GM12878 (cell line): ENCODE measurements at regions not wholly inside any gene's neighbourhood (a gene's known extent, or its start where the extent isn't known, plus 50 kb on each side); places are given as distances from the start of the nearest gene placed in this dataset.

ENCODE experiments used
- ATAC-seq: fragments of 200-7000 bp; cut with Tn5 transposase; 3 replicates; pipeline ENCODE4 v1.9.1; 2020; ENCODE audit warnings: mild to moderate bottlenecking, moderate library complexity
- BruUV-seq: library from RNA; stranded (reverse); fragments of 400-500 nt; replicated peaks from 2 replicates; lab custom pipeline; 2021; lab: Mats Ljungman, UMichigan
- CTCF ChIA-PET: fragments of 300-600 bp; sonication (Branson Sonifier 250); formaldehyde crosslinking; extraction: SDS; loops from one replicate; lab custom pipeline; 2021; ENCODE audit warnings: inconsistent platforms; lab: Yijun Ruan, JAX
- POLR2A ChIA-PET: fragments of 350-600 bp; formaldehyde crosslinking; extraction: SDS; loops from one replicate; lab custom pipeline; 2021; ENCODE audit warnings: inconsistent platforms; lab: Charles Lee
- RAD21 ChIA-PET: fragments of 300-600 bp; sonication (Branson Sonifier 250); formaldehyde crosslinking; loops from one replicate; lab custom pipeline; 2023; ENCODE audit warnings: antibody characterized with exemption; ENCODE audit not compliant: unreplicated experiment; lab: Charles Lee
- SMC1A ChIA-PET: fragments of 300-600 bp; sonication (Branson Sonifier 250); formaldehyde crosslinking; loops from one replicate; lab custom pipeline; 2023; ENCODE audit not compliant: unreplicated experiment, uncharacterized antibody; lab: Charles Lee
- DNase-seq: peaks from one replicate; pipeline ENCODE4 v3.0.0-alpha.2; 2011; ENCODE audit warnings: low read depth, low spot score
- FAIRE-seq: peaks from 3 replicates; lab custom pipeline; 2011; peaks lifted over from hg19 to GRCh38; lab: Jason Lieb, UNC
- H2AFZ ChIP-seq: 2 replicates; pipeline ENCODE4 v1.6.0; 2011; ENCODE audit warnings: low read depth, low read length, control low read depth; ENCODE audit not compliant: control insufficient read depth
- H3K27ac ChIP-seq: 2 replicates; pipeline ENCODE4 v1.5.1; 2011; ENCODE audit warnings: control low read depth; ENCODE audit not compliant: control insufficient read depth, insufficient read depth
- H3K27me3 ChIP-seq, 2 experiments: replicated peaks in 1 of 2; 2 replicates each; pipeline versions ENCODE4 v1.6.0 to v1.6.1; 2011; ENCODE audit warnings: low read length in 1 of 2; ENCODE audit not compliant: control insufficient read depth in 2 of 2, insufficient read depth in 2 of 2
- H3K36me3 ChIP-seq, 2 experiments: 2 replicates each; pipeline ENCODE4 v1.5.1; 2011; ENCODE audit warnings: low read length in 1 of 2; ENCODE audit not compliant: control insufficient read depth in 2 of 2, insufficient read depth in 2 of 2
- H3K4me1 ChIP-seq: 2 replicates; pipeline ENCODE4 v1.6.1; 2011; ENCODE audit warnings: mild to moderate bottlenecking, low read length, moderate library complexity, mixed read lengths; ENCODE audit not compliant: control insufficient read depth, insufficient read depth
- H3K4me2 ChIP-seq: 2 replicates; pipeline ENCODE4 v1.6.0; 2011; ENCODE audit warnings: control low read depth; ENCODE audit not compliant: control insufficient read depth, insufficient read depth
- H3K4me3 ChIP-seq: fragments of 200-600 bp; sonication (generic); 2 replicates; pipeline ENCODE4 v1.5.1; 2016
- H3K79me2 ChIP-seq: 2 replicates; pipeline ENCODE4 v1.6.0; 2011; ENCODE audit warnings: low read length; ENCODE audit not compliant: control insufficient read depth, insufficient read depth
- H3K9ac ChIP-seq: 2 replicates; pipeline ENCODE4 v1.8.0; 2011; ENCODE audit warnings: low read length, control low read depth, mixed read lengths; ENCODE audit not compliant: control insufficient read depth, insufficient read depth
- H3K9me3 ChIP-seq: replicated peaks from 3 replicates; pipeline ENCODE4 v1.5.1; 2011; ENCODE audit warnings: mild to moderate bottlenecking, low read length; ENCODE audit not compliant: control insufficient read depth, insufficient read depth
- H4K20me1 ChIP-seq: 2 replicates; pipeline ENCODE4 v1.6.0; 2011; ENCODE audit not compliant: control insufficient read depth, insufficient read depth
- BCLAF1 ChIP-seq: fragments of 450-650 bp; IDR thresholded peaks from 2 replicates; pipeline ENCODE4 v1.6.1; 2017; ENCODE audit warnings: antibody characterized with exemption, mild to moderate bottlenecking, moderate library complexity
- DPF2 ChIP-seq: fragments of 450-650 bp; IDR thresholded peaks from 2 replicates; pipeline ENCODE4 v1.6.1; 2017; ENCODE audit warnings: mild to moderate bottlenecking
- ETV6 ChIP-seq, 2 experiments: fragments of 450-650 bp in 1 of 2; IDR thresholded peaks in 1 of 2; conservative IDR thresholded peaks in 1 of 2; 2 replicates each; pipeline ENCODE4 v1.6.1; 2014; ENCODE audit warnings: antibody characterized with exemption in 1 of 2, borderline replicate concordance in 1 of 2, low read depth in 1 of 2, mild to moderate bottlenecking in 1 of 2, moderate library complexity in 1 of 2
- IRF4 ChIP-seq: IDR thresholded peaks from 2 replicates; pipeline ENCODE4 v1.6.1; 2011; ENCODE audit warnings: low read depth, low read length
- KAT2A ChIP-seq: conservative IDR thresholded peaks from 2 replicates; pipeline ENCODE4 v1.6.1; 2011; ENCODE audit warnings: low read depth, low read length; ENCODE audit not compliant: control insufficient read depth
- MEF2A ChIP-seq: IDR thresholded peaks from 2 replicates; pipeline ENCODE4 v1.6.1; 2011; ENCODE audit warnings: low read depth, mild to moderate bottlenecking, low read length, moderate library complexity; ENCODE audit not compliant: insufficient read depth
- NFYB ChIP-seq: IDR thresholded peaks from 2 replicates; pipeline ENCODE4 v1.6.1; 2011; ENCODE audit warnings: low read depth, mild to moderate bottlenecking, low read length, improper control_type of control experiment, moderate library complexity; ENCODE audit not compliant: insufficient read depth
- NR2C2 ChIP-seq: IDR thresholded peaks from 2 replicates; pipeline ENCODE4 v1.6.1; 2011; ENCODE audit warnings: borderline replicate concordance, low read depth; ENCODE audit not compliant: control insufficient read depth, insufficient read length
- POLR2AphosphoS2 ChIP-seq: IDR thresholded peaks from 2 replicates; pipeline ENCODE4 v1.6.1; 2011; ENCODE audit warnings: low read depth, mild to moderate bottlenecking, low read length, improper control_type of control experiment, moderate library complexity
- RELA ChIP-seq: fragments of 450-650 bp; IDR thresholded peaks from 2 replicates; pipeline ENCODE4 v1.8.0; 2014; ENCODE audit warnings: borderline replicate concordance; ENCODE audit not compliant: partially characterized antibody
- SUPT20H ChIP-seq: IDR thresholded peaks from 2 replicates; pipeline ENCODE4 v1.6.1; 2011; ENCODE audit warnings: low read depth, mild to moderate bottlenecking, low read length, moderate library complexity, borderline replicate concordance; ENCODE audit not compliant: control insufficient read depth
- TCF12 ChIP-seq: IDR thresholded peaks from 2 replicates; pipeline ENCODE4 v1.6.1; 2011; ENCODE audit warnings: low read depth, mild to moderate bottlenecking, low read length
- ZNF24 ChIP-seq: fragments of 450-650 bp; IDR thresholded peaks from 2 replicates; pipeline ENCODE4 v1.6.1; 2017; ENCODE audit warnings: antibody characterized with exemption, mild to moderate bottlenecking
- WGBS: methylation state at CpG from one replicate; pipeline ENCODE4 v1.1.6; 2016; ENCODE audit warnings: low lambda C conversion rate; ENCODE audit not compliant: insufficient replicate concordance, insufficient coverage; ENCODE audit errors: missing lambda C conversion rate; 5-methylcytosine and 5-hydroxymethylcytosine counted together
- in situ Hi-C: fragments of 300-500 bp; cut with MboI; formaldehyde crosslinking; loops from 9 replicates; pipeline ENCODE4 v1.14.3; 2018; ENCODE audit warnings: mixed read lengths
- intact Hi-C: fragments of 100-400 bp; cut with micrococcal nuclease; formaldehyde crosslinking; loops from one replicate; pipeline ENCODE4 v1.14.2; 2022; ENCODE audit not compliant: unreplicated experiment
- TF ChIP-seq, protein P1 (sequence below): IDR thresholded peaks from 2 replicates; pipeline ENCODE4 v1.6.1; 2012; ENCODE audit warnings: low read length, inconsistent platforms

DNA sequence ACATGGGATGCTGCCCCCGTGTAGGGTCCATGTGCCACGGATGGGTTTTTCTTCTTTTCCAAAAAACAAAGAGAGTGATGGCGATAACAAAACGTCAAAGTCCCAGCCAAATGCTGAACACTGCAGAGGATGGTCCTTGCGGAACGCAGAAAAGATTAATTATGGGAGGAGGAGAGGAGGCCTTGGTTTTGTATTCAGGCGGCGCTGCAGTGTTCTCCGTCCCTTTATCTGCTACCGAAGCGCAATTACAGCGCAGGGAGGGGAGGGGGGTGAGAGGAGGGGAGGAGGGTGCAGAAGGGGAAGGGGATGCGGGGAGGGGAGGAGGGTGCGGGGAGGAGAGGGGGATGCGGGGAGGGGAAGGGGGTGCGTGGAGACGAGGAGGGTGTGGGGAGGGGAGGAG lies 131.8 kb upstream of the PRKCQ start (continued):
- TF ChIP-seq NFYB, result no peak
- TF ChIP-seq SUPT20H, result no peak
- TF ChIP-seq ZNF24, result no peak
- no peak for TF ChIP-seq MEF2A
- no peak for TF ChIP-seq DPF2
- TF ChIP-seq RELA, result no peak
- TF ChIP-seq TCF12, result no peak
- TF ChIP-seq KAT2A, result no peak

DNA sequence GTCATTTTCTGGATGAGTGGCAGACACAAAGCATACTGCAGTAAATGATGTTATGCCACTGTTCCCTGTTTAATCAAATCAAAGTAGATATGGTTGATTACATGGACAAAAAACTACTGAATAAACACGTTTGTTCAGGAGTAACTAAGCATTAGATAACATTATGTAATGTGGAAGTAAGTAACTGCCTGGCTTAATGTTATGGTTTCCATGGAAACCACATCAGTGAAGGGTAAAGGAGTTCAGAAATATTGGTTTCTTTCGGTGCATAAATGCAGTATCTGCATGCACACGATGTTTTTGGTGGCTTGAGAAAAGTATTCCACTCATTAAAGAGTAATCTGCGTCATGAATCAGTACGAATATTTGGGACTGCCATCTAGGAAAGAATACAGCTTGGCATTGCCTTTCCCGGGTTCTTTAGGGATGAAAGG lies 131.3 kb upstream of the PRKCQ start:
- WGBS, result 13% methylated on average over 6 of the region's 6 CpGs
- Histone ChIP-seq H2AFZ (no peak overlapping the region), H3K27ac (no peak overlapping the region), H3K9ac (no peak overlapping the region), H3K9me3 (no peaks in the 10 kb centered on the region), H3K36me3 (no peaks in the 10 kb centered on the region), H3K4me2 (no peak overlapping the region), H3K4me3 (no peak overlapping the region), H3K79me2 (no peaks in the 10 kb centered on the region), H3K27me3 (peaks cover 2% of the 10 kb centered on the region in 2 experiments; a peak in 2 of 4 replicates), H3K4me1 (no peaks in the 10 kb centered on the region), H4K20me1 (no peaks in the 10 kb centered on the region)
- no TSS peak for BruUV-seq
- no peak for TF ChIP-seq NR2C2
- TF ChIP-seq BCLAF1, result no peak
- no peak for TF ChIP-seq POLR2AphosphoS2
- TF ChIP-seq, protein P1, sequence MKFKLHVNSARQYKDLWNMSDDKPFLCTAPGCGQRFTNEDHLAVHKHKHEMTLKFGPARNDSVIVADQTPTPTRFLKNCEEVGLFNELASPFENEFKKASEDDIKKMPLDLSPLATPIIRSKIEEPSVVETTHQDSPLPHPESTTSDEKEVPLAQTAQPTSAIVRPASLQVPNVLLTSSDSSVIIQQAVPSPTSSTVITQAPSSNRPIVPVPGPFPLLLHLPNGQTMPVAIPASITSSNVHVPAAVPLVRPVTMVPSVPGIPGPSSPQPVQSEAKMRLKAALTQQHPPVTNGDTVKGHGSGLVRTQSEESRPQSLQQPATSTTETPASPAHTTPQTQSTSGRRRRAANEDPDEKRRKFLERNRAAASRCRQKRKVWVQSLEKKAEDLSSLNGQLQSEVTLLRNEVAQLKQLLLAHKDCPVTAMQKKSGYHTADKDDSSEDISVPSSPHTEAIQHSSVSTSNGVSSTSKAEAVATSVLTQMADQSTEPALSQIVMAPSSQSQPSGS, result no peak
- no peak for TF ChIP-seq ETV6 (conservative IDR thresholded peaks at IDR 0.05 in 1 of 2, IDR thresholded peaks at IDR 0.05 in 1 of 2; ENCODE audit: borderline replicate concordance in 1 of 2, low read depth in 1 of 2)
- no peak for TF ChIP-seq IRF4
- in situ Hi-C loops (no loop called here), intact Hi-C loops (no loop called here)
- CTCF ChIA-PET, result interaction anchor here (0.7 kb wide), 1 partner anchor 185 kb away, joined by 3 read pairs; no protein-coding TSS in a partner anchor
- POLR2A ChIA-PET, result no interaction called here
- RAD21 ChIA-PET, result no interaction called here
- ATAC-seq (no peak), DNase-seq (no peak), FAIRE-seq (no peak)
- SMC1A ChIA-PET, result no interaction called here
